Mesendoderm (in vitro differentiated cells): ENCODE measurements at regions not wholly inside any gene's neighbourhood (a gene's known extent, or its start where the extent isn't known, plus 50 kb on each side); places are given as distances from the start of the nearest gene placed in this dataset.

Experiments used
- DNase-seq: peaks from one replicate; pipeline ENCODE4 v3.0.0; 2013
- H2AK5ac ChIP-seq: 2 replicates; pipeline ENCODE4 v1.6.1; 2013; ENCODE audit warnings: low read length, inconsistent platforms
- H2BK120ac ChIP-seq: 2 replicates; pipeline ENCODE4 v1.6.1; 2013; ENCODE audit warnings: low read depth, mild to moderate bottlenecking, low read length, moderate library complexity, mixed read lengths
- H2BK15ac ChIP-seq: replicated peaks from 2 replicates; pipeline ENCODE4 v1.6.1; 2013; ENCODE audit warnings: low read depth, mild to moderate bottlenecking, moderate library complexity
- H2BK5ac ChIP-seq: 2 replicates; pipeline ENCODE4 v1.6.1; 2013; ENCODE audit warnings: low read length, inconsistent platforms
- H3K18ac ChIP-seq: 2 replicates; pipeline ENCODE4 v1.6.1; 2013; ENCODE audit warnings: mild to moderate bottlenecking, low read length, mixed read lengths
- H3K23ac ChIP-seq: one replicate; pipeline ENCODE4 v1.6.1; 2013; ENCODE audit warnings: low read length
- H3K27ac ChIP-seq: 2 replicates; pipeline ENCODE4 v1.5.1; 2013; ENCODE audit warnings: low read depth, mild to moderate bottlenecking, inconsistent platforms, low read length, moderate library complexity
- H3K27me3 ChIP-seq: 2 replicates; pipeline ENCODE4 v1.6.1; 2013; ENCODE audit warnings: low read length, control low read depth, mild to moderate bottlenecking, inconsistent platforms; ENCODE audit not compliant: insufficient read depth, poor library complexity
- H3K36me3 ChIP-seq: 2 replicates; pipeline ENCODE4 v1.6.1; 2013; ENCODE audit warnings: low read length, inconsistent platforms; ENCODE audit not compliant: control insufficient read depth, insufficient read depth
- H3K4ac ChIP-seq: one replicate; pipeline ENCODE4 v1.6.1; 2013; ENCODE audit warnings: low read depth, mild to moderate bottlenecking, low read length, moderate library complexity
- H3K4me1 ChIP-seq: 2 replicates; pipeline ENCODE4 v1.6.1; 2013; ENCODE audit warnings: low read depth, low read length, inconsistent platforms; ENCODE audit not compliant: control insufficient read depth
- H3K4me2 ChIP-seq: 2 replicates; pipeline ENCODE4 v1.6.1; 2013; ENCODE audit warnings: low read length
- H3K4me3 ChIP-seq: 2 replicates; pipeline ENCODE4 v1.5.1; 2013; ENCODE audit warnings: mild to moderate bottlenecking, low read length
- H3K56ac ChIP-seq: one replicate; pipeline ENCODE4 v1.6.1; 2013; ENCODE audit warnings: low read length
- H3K79me1 ChIP-seq: 2 replicates; pipeline ENCODE4 v1.6.1; 2013; ENCODE audit warnings: low read length, inconsistent platforms
- H3K79me2 ChIP-seq: 2 replicates; pipeline ENCODE4 v1.6.1; 2013; ENCODE audit warnings: mild to moderate bottlenecking, low read length; ENCODE audit not compliant: control insufficient read depth, insufficient read depth
- H3K9ac ChIP-seq: 2 replicates; pipeline ENCODE4 v1.6.1; 2013; ENCODE audit warnings: low read length, inconsistent platforms
- H4K5ac ChIP-seq: one replicate; pipeline ENCODE4 v1.6.1; 2013; ENCODE audit warnings: low read length
- H4K8ac ChIP-seq: one replicate; pipeline ENCODE4 v1.6.1; 2013; ENCODE audit warnings: low read depth, mild to moderate bottlenecking, control low read depth, low read length, moderate library complexity
- WGBS: extraction: QIAGEN DNeasy Blood & Tissue Kit; methylation state at CpG from one replicate; pipeline ENCODE4 v1.1.7; 2013; ENCODE audit warnings: low lambda C conversion rate, missing lambda C conversion rate; ENCODE audit not compliant: insufficient coverage; ENCODE audit errors: extremely low coverage; 5-methylcytosine and 5-hydroxymethylcytosine counted together

DNA sequence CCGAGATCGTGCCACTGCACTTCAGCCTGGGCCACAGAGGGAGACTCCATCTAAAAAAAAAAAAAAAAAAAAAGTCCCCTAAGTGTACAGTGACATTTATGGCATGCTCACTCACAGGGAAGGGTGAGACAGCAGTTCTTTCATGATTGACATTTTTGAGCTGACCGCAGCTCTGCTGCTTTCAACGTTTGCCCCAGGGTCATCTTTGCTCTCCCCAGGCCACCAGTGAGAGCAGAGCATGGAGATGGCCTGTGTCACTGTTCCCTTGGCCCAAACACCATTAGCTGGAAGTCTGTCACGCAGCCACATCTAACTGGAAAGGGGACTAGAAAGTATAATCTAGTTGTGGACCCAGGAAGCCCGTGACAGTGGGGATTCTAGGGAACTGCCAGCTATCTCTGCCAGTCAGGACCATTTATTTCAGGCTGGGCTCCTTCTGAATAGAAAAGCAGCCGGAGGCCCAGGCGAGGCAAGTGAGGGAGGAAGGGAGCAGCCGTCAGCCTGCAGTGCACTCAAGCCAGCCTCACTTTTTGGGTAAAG is 193.4 kb upstream of the HES1 start:
- Histone ChIP-seq H3K27ac (no peak overlapping the region), H3K4me1 (peaks cover 9% of the 10 kb centered on the region), H3K23ac (no peak overlapping the region), H2BK5ac (no peak overlapping the region), H3K36me3 (no peaks in the 10 kb centered on the region), H2BK15ac (no peak overlapping the region), H3K79me1 (no peaks in the 10 kb centered on the region), H3K27me3 (no peaks in the 10 kb centered on the region), H3K4me3 (no peak overlapping the region), H2AK5ac (no peak overlapping the region), H3K56ac (no peak overlapping the region), H3K4ac (no peak overlapping the region), H4K5ac (no peak overlapping the region), H2BK120ac (no peak overlapping the region), H3K9ac (no peak overlapping the region), H3K18ac (peak overlapping the region; percentile 32), H3K4me2 (no peak overlapping the region), H3K79me2 (no peaks in the 10 kb centered on the region), H4K8ac (no peak overlapping the region)
- WGBS: no CpG with 5 or more reads among the region's 9 CpGs
- peak; percentile 6 for DNase-seq

DNA sequence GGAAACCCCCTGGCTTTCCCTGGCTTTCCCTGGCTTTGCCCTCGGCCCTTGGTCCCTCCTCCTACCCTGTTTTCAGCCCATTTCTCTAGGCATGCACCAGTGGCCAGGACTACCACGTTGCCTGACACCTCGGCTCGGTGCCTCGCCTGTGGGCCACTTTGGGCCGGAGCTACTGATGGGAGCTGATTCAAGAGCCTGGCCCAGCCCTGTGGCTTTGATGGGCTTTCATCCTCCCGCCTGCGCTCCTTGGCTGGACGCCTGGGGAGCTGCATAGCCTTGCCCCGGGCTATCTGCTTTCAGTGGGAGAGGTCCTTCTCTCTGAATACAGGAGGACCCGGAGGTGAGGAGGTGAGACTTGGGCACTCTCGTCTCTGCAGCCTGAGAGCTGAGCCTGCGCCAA is 192.7 kb upstream of the HES1 start:
- Histone ChIP-seq H3K79me1 (no peaks in the 10 kb centered on the region), H3K27ac (no peak overlapping the region), H3K79me2 (no peaks in the 10 kb centered on the region), H3K4me1 (peaks cover 9% of the 10 kb centered on the region), H3K9ac (no peak overlapping the region), H3K23ac (no peak overlapping the region), H4K5ac (no peak overlapping the region), H2BK15ac (no peak overlapping the region), H3K27me3 (no peaks in the 10 kb centered on the region), H3K4me2 (no peak overlapping the region), H3K4ac (no peak overlapping the region), H3K18ac (peak overlapping the region; percentile 32), H4K8ac (no peak overlapping the region), H3K36me3 (no peaks in the 10 kb centered on the region), H3K4me3 (no peak overlapping the region), H2BK120ac (no peak overlapping the region), H2BK5ac (no peak overlapping the region), H3K56ac (no peak overlapping the region), H2AK5ac (no peak overlapping the region)
- DNase-seq: peak; percentile 67
- no CpG with 5 or more reads among the region's 13 CpGs for WGBS

DNA sequence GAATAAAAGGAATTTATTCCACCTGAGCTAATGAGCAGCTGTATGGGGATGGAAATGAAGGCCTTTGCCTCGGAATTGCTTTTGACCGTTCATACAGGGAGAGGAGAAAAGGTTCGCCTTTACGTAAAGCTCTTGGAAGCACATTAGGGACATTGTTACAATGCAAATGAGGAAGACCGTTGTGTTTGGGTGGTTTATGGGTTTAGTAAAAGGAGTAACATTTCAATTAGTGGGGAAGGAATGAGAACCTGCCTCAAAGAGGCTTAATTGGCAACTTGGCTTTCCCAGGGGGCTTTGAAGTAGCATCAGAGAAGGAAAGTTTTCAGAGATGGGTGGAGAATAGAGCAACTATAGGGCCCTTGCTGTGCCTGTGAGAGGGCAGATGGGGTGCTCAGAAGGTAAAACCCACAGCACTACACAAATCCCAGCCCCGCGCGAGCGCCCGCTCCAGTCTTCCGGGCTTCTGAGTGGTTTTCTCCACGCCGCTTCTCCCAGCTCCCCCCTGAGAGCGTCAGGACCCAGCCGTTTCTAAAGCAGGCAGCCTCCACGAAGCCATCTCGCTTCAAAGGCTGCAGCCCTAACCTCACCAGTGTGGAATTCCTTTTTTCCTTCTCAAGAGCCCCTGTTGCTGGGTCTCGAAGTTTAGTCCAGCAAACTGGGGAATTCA is 192.0 kb upstream of the HES1 start:
- Histone ChIP-seq H3K4me3 (no peak overlapping the region), H2BK120ac (no peak overlapping the region), H3K9ac (no peak overlapping the region), H4K5ac (no peak overlapping the region), H3K36me3 (no peaks in the 10 kb centered on the region), H3K23ac (no peak overlapping the region), H3K27me3 (no peaks in the 10 kb centered on the region), H2BK5ac (no peak overlapping the region), H3K56ac (no peak overlapping the region), H3K4me2 (no peak overlapping the region), H3K79me1 (no peaks in the 10 kb centered on the region), H2BK15ac (no peak overlapping the region), H3K4ac (peak overlapping the region; percentile 78), H3K27ac (no peak overlapping the region), H3K18ac (peak overlapping the region; percentile 45), H3K79me2 (no peaks in the 10 kb centered on the region), H4K8ac (peak overlapping the region; percentile 57), H2AK5ac (no peak overlapping the region), H3K4me1 (peaks cover 9% of the 10 kb centered on the region)
- DNase-seq: peak; percentile 65
- no CpG with 5 or more reads among the region's 18 CpGs for WGBS

DNA sequence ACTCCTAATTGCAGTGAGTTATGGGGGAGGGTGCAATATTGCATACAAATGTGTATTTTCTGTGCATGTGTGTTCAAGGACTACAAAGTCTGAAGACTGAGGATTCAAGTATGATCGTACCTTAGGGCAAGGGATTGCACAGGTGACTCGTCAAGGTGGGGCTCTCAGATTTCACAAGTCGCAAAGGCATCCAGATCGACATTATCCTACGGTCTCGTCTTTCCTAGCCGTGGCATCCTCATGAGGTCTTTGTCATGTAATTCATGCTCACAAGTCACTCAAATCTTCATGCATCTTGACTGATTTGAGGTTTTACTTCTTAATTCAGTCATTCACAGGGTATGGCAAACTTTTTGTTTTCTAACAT is 191.4 kb upstream of the HES1 start:
- WGBS: no CpG with 5 or more reads among the region's 7 CpGs
- Histone ChIP-seq H3K27me3 (no peaks in the 10 kb centered on the region), H3K4ac (no peak overlapping the region)

DNA sequence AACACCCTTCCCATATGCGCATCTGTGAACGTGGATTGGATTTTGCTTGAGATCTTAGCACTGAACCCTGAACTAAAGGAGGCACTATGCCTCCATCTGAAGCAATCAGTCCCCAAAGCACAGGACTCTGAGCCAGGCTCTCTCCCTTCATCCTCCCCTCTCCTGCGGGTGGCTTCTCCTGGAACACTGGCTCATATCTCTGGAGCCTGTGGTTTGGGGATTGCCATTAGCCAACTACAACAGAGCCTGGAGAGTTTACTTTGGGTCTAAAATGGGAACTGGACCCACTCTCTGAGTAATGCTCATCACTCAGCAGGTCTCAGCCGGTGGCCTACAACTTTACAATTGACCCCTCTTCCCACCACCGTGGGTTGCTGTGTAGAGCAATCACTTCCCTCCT is 190.8 kb upstream of the HES1 start:
- Histone ChIP-seq H2BK15ac (no peak overlapping the region), H2BK120ac (no peak overlapping the region), H3K56ac (no peak overlapping the region), H3K4me1 (peaks cover 9% of the 10 kb centered on the region), H3K4me2 (no peak overlapping the region), H3K27ac (no peak overlapping the region), H3K36me3 (no peaks in the 10 kb centered on the region), H2BK5ac (no peak overlapping the region), H3K27me3 (no peaks in the 10 kb centered on the region), H3K4ac (no peak overlapping the region), H4K5ac (no peak overlapping the region), H3K79me1 (no peaks in the 10 kb centered on the region), H3K23ac (no peak overlapping the region), H3K18ac (no peak overlapping the region), H3K9ac (no peak overlapping the region), H4K8ac (no peak overlapping the region), H3K4me3 (no peak overlapping the region), H2AK5ac (no peak overlapping the region), H3K79me2 (no peaks in the 10 kb centered on the region)
- no CpG with 5 or more reads among the region's 5 CpGs for WGBS
- peak; percentile 34 for DNase-seq

More for the DNA sequence above, 191.4 kb upstream of the HES1 start:
- H2AK5ac ChIP-seq: no peak overlapping the region
- H2BK15ac ChIP-seq: no peak overlapping the region
- no peak overlapping the region for H3K56ac ChIP-seq
- H3K79me1 ChIP-seq: no peaks in the 10 kb centered on the region
- no peak overlapping the region for H3K27ac ChIP-seq
- H3K4me1 ChIP-seq: peaks cover 9% of the 10 kb centered on the region
- H3K4me2 ChIP-seq: no peak overlapping the region
- no peak overlapping the region for H3K9ac ChIP-seq
- no peak overlapping the region for H2BK5ac ChIP-seq
- DNase-seq: no peak
- H3K23ac ChIP-seq: no peak overlapping the region
- H3K36me3 ChIP-seq: no peaks in the 10 kb centered on the region
- peak overlapping the region; percentile 45 for H3K18ac ChIP-seq
- H2BK120ac ChIP-seq: no peak overlapping the region
- no peak overlapping the region for H4K8ac ChIP-seq
- no peaks in the 10 kb centered on the region for H3K79me2 ChIP-seq
- H3K4me3 ChIP-seq: no peak overlapping the region
- H4K5ac ChIP-seq: no peak overlapping the region

DNA sequence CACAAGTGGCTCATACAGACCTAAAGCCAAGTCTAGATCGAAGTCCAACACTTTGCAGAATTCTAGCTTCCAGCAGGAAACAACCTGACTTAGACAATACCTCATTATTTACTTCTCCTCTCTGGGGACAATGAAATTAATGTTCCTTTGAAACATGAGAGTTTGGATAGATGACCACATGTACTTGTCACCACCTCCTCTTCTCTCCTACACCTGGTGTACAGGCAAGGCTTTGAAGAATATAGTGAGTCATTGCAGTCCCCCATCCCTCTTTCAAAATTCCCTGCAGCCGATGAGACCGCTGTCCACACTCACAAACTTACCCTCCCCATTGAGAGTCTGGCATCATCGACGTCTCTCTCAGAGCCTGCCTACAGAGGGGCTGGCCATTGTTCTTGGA is 189.0 kb upstream of the HES1 start:
- no peak overlapping the region for H3K4me3 ChIP-seq

More for the DNA sequence above, 189.0 kb upstream of the HES1 start:
- peaks cover 9% of the 10 kb centered on the region for H3K4me1 ChIP-seq
- H3K23ac ChIP-seq: no peak overlapping the region
- no peak overlapping the region for H4K8ac ChIP-seq
- no peaks in the 10 kb centered on the region for H3K79me2 ChIP-seq
- H3K27ac ChIP-seq: no peak overlapping the region
- no peaks in the 10 kb centered on the region for H3K36me3 ChIP-seq
- H3K9ac ChIP-seq: no peak overlapping the region
- H2AK5ac ChIP-seq: no peak overlapping the region
- no peaks in the 10 kb centered on the region for H3K27me3 ChIP-seq
- H3K18ac ChIP-seq: no peak overlapping the region
- H2BK120ac ChIP-seq: no peak overlapping the region
- no peak overlapping the region for H3K4ac ChIP-seq
- peak; percentile 32 for DNase-seq
- H3K4me2 ChIP-seq: no peak overlapping the region
- WGBS: no CpG with 5 or more reads among the region's 5 CpGs
- no peak overlapping the region for H3K56ac ChIP-seq
- no peak overlapping the region for H4K5ac ChIP-seq
- no peaks in the 10 kb centered on the region for H3K79me1 ChIP-seq
- H2BK5ac ChIP-seq: no peak overlapping the region
- H2BK15ac ChIP-seq: no peak overlapping the region
